ENCODE measurements at regions not wholly inside any gene's neighbourhood (a gene's known extent, or its start where the extent isn't known, plus 50 kb on each side); places are given as distances from the start of the nearest gene placed in this dataset.

DNA sequence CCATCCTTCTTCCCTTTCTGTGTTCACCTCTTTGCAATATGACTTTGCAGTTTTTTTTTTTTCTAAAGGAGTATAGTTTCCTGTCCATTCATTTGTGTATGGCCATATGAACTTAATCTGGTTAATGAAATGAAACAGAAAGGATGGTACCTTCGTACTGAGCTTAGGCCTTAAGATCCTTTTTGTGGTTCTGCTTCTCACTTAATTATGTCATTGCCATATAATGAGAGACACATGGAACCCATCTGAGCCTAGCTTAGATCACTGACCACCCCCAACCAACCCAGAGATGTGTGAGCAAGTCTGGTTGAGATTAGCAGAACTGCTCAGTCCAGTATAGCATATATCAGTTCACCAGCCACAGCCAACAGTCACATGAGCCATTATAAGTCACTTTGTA lies 1179.6 kb downstream of the HACE1 start:
- TF ChIP-seq MAX (IDR thresholded peaks at IDR 0.05; ENCODE audit: low read depth) (no peak), TEAD4 (IDR thresholded peaks at IDR 0.05; ENCODE audit: borderline replicate concordance, insufficient read depth) (no peak), FOXM1 (IDR thresholded peaks at IDR 0.05; ENCODE audit: low read depth) (no peak), POLR2AphosphoS5 (IDR thresholded peaks at IDR 0.05; ENCODE audit: low read depth, low read length) (no peak), RCOR1 (IDR thresholded peaks at IDR 0.05; ENCODE audit: low read length) (no peak)
- TF ChIP-seq, protein P1, sequence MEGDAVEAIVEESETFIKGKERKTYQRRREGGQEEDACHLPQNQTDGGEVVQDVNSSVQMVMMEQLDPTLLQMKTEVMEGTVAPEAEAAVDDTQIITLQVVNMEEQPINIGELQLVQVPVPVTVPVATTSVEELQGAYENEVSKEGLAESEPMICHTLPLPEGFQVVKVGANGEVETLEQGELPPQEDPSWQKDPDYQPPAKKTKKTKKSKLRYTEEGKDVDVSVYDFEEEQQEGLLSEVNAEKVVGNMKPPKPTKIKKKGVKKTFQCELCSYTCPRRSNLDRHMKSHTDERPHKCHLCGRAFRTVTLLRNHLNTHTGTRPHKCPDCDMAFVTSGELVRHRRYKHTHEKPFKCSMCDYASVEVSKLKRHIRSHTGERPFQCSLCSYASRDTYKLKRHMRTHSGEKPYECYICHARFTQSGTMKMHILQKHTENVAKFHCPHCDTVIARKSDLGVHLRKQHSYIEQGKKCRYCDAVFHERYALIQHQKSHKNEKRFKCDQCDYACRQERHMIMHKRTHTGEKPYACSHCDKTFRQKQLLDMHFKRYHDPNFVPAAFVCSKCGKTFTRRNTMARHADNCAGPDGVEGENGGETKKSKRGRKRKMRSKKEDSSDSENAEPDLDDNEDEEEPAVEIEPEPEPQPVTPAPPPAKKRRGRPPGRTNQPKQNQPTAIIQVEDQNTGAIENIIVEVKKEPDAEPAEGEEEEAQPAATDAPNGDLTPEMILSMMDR (IDR thresholded peaks at IDR 0.05), result no peak
- TF ChIP-seq, protein P2, sequence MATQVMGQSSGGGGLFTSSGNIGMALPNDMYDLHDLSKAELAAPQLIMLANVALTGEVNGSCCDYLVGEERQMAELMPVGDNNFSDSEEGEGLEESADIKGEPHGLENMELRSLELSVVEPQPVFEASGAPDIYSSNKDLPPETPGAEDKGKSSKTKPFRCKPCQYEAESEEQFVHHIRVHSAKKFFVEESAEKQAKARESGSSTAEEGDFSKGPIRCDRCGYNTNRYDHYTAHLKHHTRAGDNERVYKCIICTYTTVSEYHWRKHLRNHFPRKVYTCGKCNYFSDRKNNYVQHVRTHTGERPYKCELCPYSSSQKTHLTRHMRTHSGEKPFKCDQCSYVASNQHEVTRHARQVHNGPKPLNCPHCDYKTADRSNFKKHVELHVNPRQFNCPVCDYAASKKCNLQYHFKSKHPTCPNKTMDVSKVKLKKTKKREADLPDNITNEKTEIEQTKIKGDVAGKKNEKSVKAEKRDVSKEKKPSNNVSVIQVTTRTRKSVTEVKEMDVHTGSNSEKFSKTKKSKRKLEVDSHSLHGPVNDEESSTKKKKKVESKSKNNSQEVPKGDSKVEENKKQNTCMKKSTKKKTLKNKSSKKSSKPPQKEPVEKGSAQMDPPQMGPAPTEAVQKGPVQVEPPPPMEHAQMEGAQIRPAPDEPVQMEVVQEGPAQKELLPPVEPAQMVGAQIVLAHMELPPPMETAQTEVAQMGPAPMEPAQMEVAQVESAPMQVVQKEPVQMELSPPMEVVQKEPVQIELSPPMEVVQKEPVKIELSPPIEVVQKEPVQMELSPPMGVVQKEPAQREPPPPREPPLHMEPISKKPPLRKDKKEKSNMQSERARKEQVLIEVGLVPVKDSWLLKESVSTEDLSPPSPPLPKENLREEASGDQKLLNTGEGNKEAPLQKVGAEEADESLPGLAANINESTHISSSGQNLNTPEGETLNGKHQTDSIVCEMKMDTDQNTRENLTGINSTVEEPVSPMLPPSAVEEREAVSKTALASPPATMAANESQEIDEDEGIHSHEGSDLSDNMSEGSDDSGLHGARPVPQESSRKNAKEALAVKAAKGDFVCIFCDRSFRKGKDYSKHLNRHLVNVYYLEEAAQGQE (IDR thresholded peaks at IDR 0.05; ENCODE audit: low read depth, low read length), result no peak
